KG1 (cell line): ENCODE measurements at regions not wholly inside any gene's neighbourhood (a gene's known extent, or its start where the extent isn't known, plus 50 kb on each side); places are given as distances from the start of the nearest gene placed in this dataset.

Experiments
- DNase-seq: peaks from one replicate; lab custom pipeline; 2025; lab: John Stamatoyannopoulos, UW

GRCh38 chr9:1267141-1267570 is 217.0 kb downstream of the DMRT2 start:
- DNase-seq: no peak

- DNase-seq: no peak
These were observed 217.4 kb downstream of the DMRT2 start for GRCh38 chr9:1267581-1267980.

GRCh38 chr9:1269533-1270315 is 219.6 kb downstream of the DMRT2 start:
- DNase-seq: no peak

GRCh38 chr9:1271367-1271766 is 221.2 kb downstream of the DMRT2 start:
- no peak for DNase-seq

- DNase-seq: no peak
These were observed 221.6 kb downstream of the DMRT2 start for GRCh38 chr9:1271786-1272185.

GRCh38 chr9:1272488-1272887 is 222.3 kb downstream of the DMRT2 start:
- no peak for DNase-seq

GRCh38 chr9:1273859-1274258 is 223.7 kb downstream of the DMRT2 start:
- DNase-seq: no peak

GRCh38 chr9:1274334-1274733 is 224.2 kb downstream of the DMRT2 start:
- no peak for DNase-seq

- no peak for DNase-seq
These were observed 226.3 kb downstream of the DMRT2 start for GRCh38 chr9:1276474-1276873.

GRCh38 chr9:1284727-1285126 is 234.6 kb downstream of the DMRT2 start:
- DNase-seq: no peak

- no peak for DNase-seq
These were observed 235.4 kb downstream of the DMRT2 start for GRCh38 chr9:1285526-1285925.

GRCh38 chr9:1292384-1292783 is 242.2 kb downstream of the DMRT2 start:
- no peak for DNase-seq

- no peak for DNase-seq
These were observed 244.6 kb downstream of the DMRT2 start for GRCh38 chr9:1294641-1295258.

GRCh38 chr9:1296331-1296730 is 246.2 kb downstream of the DMRT2 start:
- no peak for DNase-seq

GRCh38 chr9:1298046-1298445 is 247.9 kb downstream of the DMRT2 start:
- DNase-seq: no peak

GRCh38 chr9:1300941-1301340 is 250.8 kb downstream of the DMRT2 start:
- DNase-seq: no peak

GRCh38 chr9:1303932-1304331 is 253.8 kb downstream of the DMRT2 start:
- DNase-seq: no peak

GRCh38 chr9:1311462-1312042 is 261.4 kb downstream of the DMRT2 start:
- DNase-seq: no peak

- DNase-seq: no peak
These were observed 269.3 kb downstream of the DMRT2 start for GRCh38 chr9:1319436-1319835.

- DNase-seq: no peak
These were observed 269.9 kb downstream of the DMRT2 start for GRCh38 chr9:1320051-1320557.

- no peak for DNase-seq
These were observed 270.5 kb downstream of the DMRT2 start for GRCh38 chr9:1320607-1321195.

- no peak for DNase-seq
These were observed 277.3 kb downstream of the DMRT2 start for GRCh38 chr9:1327467-1327866.

GRCh38 chr9:1328341-1328740 is 278.2 kb downstream of the DMRT2 start:
- no peak for DNase-seq
